ENCODE measurements at regions not wholly inside any gene's neighbourhood (a gene's known extent, or its start where the extent isn't known, plus 50 kb on each side); places are given as distances from the start of the nearest gene placed in this dataset.
"Not testable (repeated sequence)": the region's sequence is repeated elsewhere in the genome, so short reads cannot be mapped to it uniquely, and the experiment has no call there.

- DNase-seq = no peak
Measured at GRCh38 chr10:81130014-81130413, 592.3 kb downstream of the SH2D4B start.

- no peak for DNase-seq
Measured at GRCh38 chr10:81135851-81136250, 598.1 kb downstream of the SH2D4B start.

GRCh38 chr10:81136261-81136660 is 598.6 kb downstream of the SH2D4B start:
- DNase-seq = no peak

GRCh38 chr10:81145975-81146374 is 608.3 kb downstream of the SH2D4B start:
- no peak for DNase-seq

- no peak for DNase-seq
Measured at GRCh38 chr10:81146436-81146835, 608.7 kb downstream of the SH2D4B start.

GRCh38 chr10:81152656-81153055 is 615.0 kb downstream of the SH2D4B start:
- no peak for DNase-seq

GRCh38 chr10:81157681-81158080 is 620.0 kb downstream of the SH2D4B start:
- DNase-seq = no peak

- DNase-seq = no peak
Measured at GRCh38 chr10:81177651-81178244, 640.0 kb downstream of the SH2D4B start.

GRCh38 chr10:81179324-81179723 is 641.6 kb downstream of the SH2D4B start:
- DNase-seq = no peak

GRCh38 chr10:81179805-81180452 is 642.2 kb downstream of the SH2D4B start:
- DNase-seq = no peak

- no peak for DNase-seq
Measured at GRCh38 chr10:81182296-81182695, 644.6 kb downstream of the SH2D4B start.

GRCh38 chr10:81192221-81192788 is 654.6 kb downstream of the SH2D4B start:
- DNase-seq = no peak

- DNase-seq = no peak
Measured at GRCh38 chr10:81200801-81201200, 663.1 kb downstream of the SH2D4B start.

- not testable (repeated sequence) for DNase-seq
Measured at GRCh38 chr10:81207359-81207758, 667.6 kb upstream of the NRG3 start.

GRCh38 chr10:81213370-81213769 is 661.6 kb upstream of the NRG3 start:
- DNase-seq = no peak

GRCh38 chr10:81215498-81215897 is 659.5 kb upstream of the NRG3 start:
- no peak for DNase-seq

GRCh38 chr10:81216949-81217348 is 658.0 kb upstream of the NRG3 start:
- no peak for DNase-seq

GRCh38 chr10:81218307-81218706 is 656.7 kb upstream of the NRG3 start:
- no peak for DNase-seq

GRCh38 chr10:81219758-81220157 is 655.2 kb upstream of the NRG3 start:
- no peak for DNase-seq

- DNase-seq = no peak
Measured at GRCh38 chr10:81248886-81249285, 626.1 kb upstream of the NRG3 start.

GRCh38 chr10:81251457-81252115 is 623.4 kb upstream of the NRG3 start:
- no peak for DNase-seq

GRCh38 chr10:81264991-81265390 is 610.0 kb upstream of the NRG3 start:
- not testable (repeated sequence) for DNase-seq

GRCh38 chr10:81270051-81270450 is 604.9 kb upstream of the NRG3 start:
- DNase-seq = no peak
